Activated CD8-positive, alpha-beta T cell treated with anti-CD3 and anti-CD28 coated beads for 36 hours (primary cell): ENCODE measurements at regions not wholly inside any gene's neighbourhood (a gene's known extent, or its start where the extent isn't known, plus 50 kb on each side); places are given as distances from the start of the nearest gene placed in this dataset.

Experiments used
- ATAC-seq: fragments of 200-7000 bp; cut with Tn5 transposase; one replicate; pipeline ENCODE4 v1.10.0; 2021; ENCODE audit warnings: mild to moderate bottlenecking, moderate library complexity
- CTCF ChIA-PET: fragments of 350-600 bp; sonication (Branson Sonifier 250); formaldehyde crosslinking; loops from one replicate; lab custom pipeline; 2021; ENCODE audit warnings: antibody characterized with exemption; lab: Charles Lee
- POLR2A ChIA-PET: fragments of 350-600 bp; sonication (Branson Sonifier 250); formaldehyde crosslinking; loops from one replicate; lab custom pipeline; 2021; ENCODE audit warnings: antibody characterized with exemption; lab: Charles Lee
- DNase-seq: peaks from one replicate; pipeline ENCODE4 v3.0.0-alpha.2; 2020
- H3K27ac Mint-ChIP-seq: one replicate; pipeline ENCODE4 v1.8.0; 2021; ENCODE audit warnings: mild to moderate bottlenecking, mixed read lengths
- H3K27me3 Mint-ChIP-seq: one replicate; pipeline ENCODE4 v1.8.0; 2021; ENCODE audit warnings: mixed read lengths
- H3K36me3 Mint-ChIP-seq: one replicate; pipeline ENCODE4 v1.8.0; 2021; ENCODE audit warnings: low read depth, mixed read lengths
- H3K4me1 Mint-ChIP-seq: one replicate; pipeline ENCODE4 v1.8.0; 2021; ENCODE audit warnings: low read depth, mixed read lengths
- H3K4me3 Mint-ChIP-seq: one replicate; pipeline ENCODE4 v1.8.0; 2021; ENCODE audit warnings: mild to moderate bottlenecking, moderate library complexity, mixed read lengths
- H3K9me3 Mint-ChIP-seq: one replicate; pipeline ENCODE4 v1.8.0; 2021; ENCODE audit warnings: mixed read lengths
- CTCF ChIP-seq: fragments of 200-600 bp; IDR thresholded peaks from one replicate; pipeline ENCODE4 v1.8.0; 2022; ENCODE audit warnings: antibody characterized with exemption, mild to moderate bottlenecking
- intact Hi-C: fragments of 100-400 bp; cut with micrococcal nuclease; formaldehyde crosslinking; loops from one replicate; pipeline ENCODE4 v1.10.0; 2022

GRCh38 chr3:72346526-72346926, 501.7 kb downstream of the SHQ1 start:
- Mint-ChIP-seq H3K4me3 (no peak overlapping the region), H3K4me1 (peaks cover 48% of the 10 kb centered on the region), H3K27me3 (peaks cover 3% of the 10 kb centered on the region), H3K9me3 (peaks cover 4% of the 10 kb centered on the region), H3K36me3 (no peaks in the 10 kb centered on the region), H3K27ac (peak overlapping the region; percentile 22)
- CTCF ChIA-PET = no interaction called here
- intact Hi-C loops = no loop called here
- DNase-seq = no peak
- no peak for TF ChIP-seq CTCF
- ATAC-seq = peak; percentile 11
- POLR2A ChIA-PET = no interaction called here

GRCh38 chr3:72345980-72346379, 502.3 kb downstream of the SHQ1 start:
- Mint-ChIP-seq H3K27ac (peak overlapping the region; percentile 22), H3K36me3 (no peaks in the 10 kb centered on the region), H3K4me3 (no peak overlapping the region), H3K27me3 (peaks cover 3% of the 10 kb centered on the region), H3K9me3 (peaks cover 4% of the 10 kb centered on the region), H3K4me1 (peaks cover 50% of the 10 kb centered on the region)
- no peak for ATAC-seq
- intact Hi-C loops = no loop called here
- POLR2A ChIA-PET = no interaction called here
- DNase-seq = no peak
- no peak for TF ChIP-seq CTCF
- CTCF ChIA-PET = no interaction called here

- no peaks in the 10 kb centered on the region for H3K36me3 Mint-ChIP-seq
- ATAC-seq (no peak), DNase-seq (no peak)
- intact Hi-C loops = no loop called here
- POLR2A ChIA-PET = no interaction called here
- H3K4me1 Mint-ChIP-seq = peaks cover 53% of the 10 kb centered on the region
- no peak for TF ChIP-seq CTCF
- peaks cover 4% of the 10 kb centered on the region for H3K9me3 Mint-ChIP-seq
- H3K27ac Mint-ChIP-seq = no peak overlapping the region
- no peak overlapping the region for H3K4me3 Mint-ChIP-seq
- H3K27me3 Mint-ChIP-seq = peaks cover 3% of the 10 kb centered on the region
- CTCF ChIA-PET = no interaction called here
Observed at GRCh38 chr3:72345237-72345878, 502.9 kb downstream of the SHQ1 start.

- Mint-ChIP-seq H3K9me3 (peaks cover 4% of the 10 kb centered on the region), H3K36me3 (no peaks in the 10 kb centered on the region), H3K4me3 (no peak overlapping the region), H3K4me1 (peaks cover 53% of the 10 kb centered on the region), H3K27me3 (peaks cover 3% of the 10 kb centered on the region), H3K27ac (no peak overlapping the region)
- intact Hi-C loops = no loop called here
- CTCF ChIA-PET = no interaction called here
- POLR2A ChIA-PET = no interaction called here
- no peak for TF ChIP-seq CTCF
- DNase-seq (no peak), ATAC-seq (no peak)
Observed at GRCh38 chr3:72344647-72345046, 503.6 kb downstream of the SHQ1 start.

- Mint-ChIP-seq H3K9me3 (peaks cover 3% of the 10 kb centered on the region), H3K27me3 (peaks cover 3% of the 10 kb centered on the region), H3K4me3 (no peak overlapping the region), H3K36me3 (no peaks in the 10 kb centered on the region), H3K4me1 (peaks cover 53% of the 10 kb centered on the region), H3K27ac (no peak overlapping the region)
- ChIA-PET CTCF (no interaction called here), POLR2A (no interaction called here)
- TF ChIP-seq CTCF = no peak
- intact Hi-C loops = no loop called here
- DNase-seq (no peak), ATAC-seq (no peak)
Observed at GRCh38 chr3:72344236-72344635, 504.0 kb downstream of the SHQ1 start.
